Panc1 (cell line): ENCODE measurements at regions not wholly inside any gene's neighbourhood (a gene's known extent, or its start where the extent isn't known, plus 50 kb on each side); places are given as distances from the start of the nearest gene placed in this dataset.

Experiments
- ATAC-seq: fragments of 200-7000 bp; cut with Tn5 transposase; 2 replicates; pipeline ENCODE4 v1.9.1; 2020; ENCODE audit warnings: mild to moderate bottlenecking, moderate library complexity
- BruUV-seq: library from RNA; stranded (reverse); fragments of 400-500 nt; replicated peaks from 2 replicates; lab custom pipeline; 2021; lab: Mats Ljungman, UMichigan
- CTCF ChIA-PET: fragments of 300-600 bp; sonication (Branson Sonifier 250); formaldehyde crosslinking; loops from one replicate; lab custom pipeline; 2022; ENCODE audit warnings: antibody characterized with exemption; lab: Charles Lee
- POLR2A ChIA-PET: fragments of 300-600 bp; sonication (Branson Sonifier 250); formaldehyde crosslinking; loops from one replicate; lab custom pipeline; 2022; ENCODE audit warnings: antibody characterized with exemption; lab: Charles Lee
- DNase-seq: peaks from one replicate; pipeline ENCODE4 v3.0.0-alpha.2; 2010; ENCODE audit warnings: low read depth, low spot score
- H3K27ac ChIP-seq: 2 replicates; pipeline ENCODE4 v1.5.1; 2011; ENCODE audit warnings: mild to moderate bottlenecking, low read length, inconsistent platforms
- H3K27me3 ChIP-seq: fragments of 200-500 bp; sonication (Bioruptor generic); 2 replicates; pipeline ENCODE4 v1.6.0; 2014; ENCODE audit warnings: low read length, inconsistent platforms; ENCODE audit not compliant: control insufficient read depth, insufficient read depth
- H3K36me3 ChIP-seq: fragments of 200-500 bp; sonication (Bioruptor generic); 2 replicates; pipeline ENCODE4 v1.5.1; 2014; ENCODE audit warnings: inconsistent platforms, mild to moderate bottlenecking, low read length, moderate library complexity; ENCODE audit not compliant: control insufficient read depth, insufficient read depth
- H3K4me1 ChIP-seq: 2 replicates; pipeline ENCODE4 v1.5.1; 2011; ENCODE audit warnings: inconsistent platforms, mild to moderate bottlenecking, low read length, moderate library complexity; ENCODE audit not compliant: control insufficient read depth, insufficient read depth
- H3K4me3 ChIP-seq, 2 experiments: 2 replicates each; pipeline ENCODE4 v1.5.1; 2011 to 2012; ENCODE audit warnings: low read depth in 2 of 2, low read length in 2 of 2, mild to moderate bottlenecking in 2 of 2, inconsistent platforms in 1 of 2, moderate library complexity in 1 of 2
- H3K9me3 ChIP-seq: fragments of 200-500 bp; sonication (Bioruptor generic); 2 replicates; pipeline ENCODE4 v1.5.1; 2014; ENCODE audit warnings: low read depth, mild to moderate bottlenecking, inconsistent platforms, low read length, moderate library complexity; ENCODE audit not compliant: control insufficient read depth, insufficient read depth
- POLR2AphosphoS5 ChIP-seq: IDR thresholded peaks from 2 replicates; pipeline ENCODE4 v1.6.1; 2012; ENCODE audit warnings: mild to moderate bottlenecking, low read depth, low read length, moderate library complexity
- SIN3A ChIP-seq: IDR thresholded peaks from 2 replicates; pipeline ENCODE4 v1.6.1; 2012; ENCODE audit warnings: low read depth, mild to moderate bottlenecking, low read length, moderate library complexity, borderline replicate concordance; ENCODE audit not compliant: insufficient read depth
- TCF7L2 ChIP-seq: IDR thresholded peaks from 2 replicates; pipeline ENCODE4 v1.6.1; 2011; ENCODE audit warnings: mild to moderate bottlenecking, low read depth, low read length, inconsistent platforms
- in situ Hi-C: cut with HindIII; loops from 2 replicates; pipeline ENCODE4 v1.10.0; 2016; ENCODE audit warnings: low sequenced_read_pairs, low pct_unique_long_range_greater_than_20kb
- intact Hi-C: fragments of 100-400 bp; cut with micrococcal nuclease; formaldehyde crosslinking; loops from one replicate; pipeline ENCODE4 v1.10.0; 2022; ENCODE audit not compliant: unreplicated experiment
- TF ChIP-seq, protein P1 (sequence below): fragments of 450-650 bp; IDR thresholded peaks from 2 replicates; pipeline ENCODE4 v1.5.1; 2017; ENCODE audit warnings: mild to moderate bottlenecking
- TF ChIP-seq, protein P2 (sequence below), 2 experiments: IDR thresholded peaks; 2 replicates each; pipeline ENCODE4 v1.6.1; 2011 to 2012; ENCODE audit warnings: low read depth in 2 of 2, control low read depth in 1 of 2, low read length in 1 of 2, mild to moderate bottlenecking in 1 of 2, moderate library complexity in 1 of 2; ENCODE audit not compliant: insufficient read depth in 1 of 2

DNA sequence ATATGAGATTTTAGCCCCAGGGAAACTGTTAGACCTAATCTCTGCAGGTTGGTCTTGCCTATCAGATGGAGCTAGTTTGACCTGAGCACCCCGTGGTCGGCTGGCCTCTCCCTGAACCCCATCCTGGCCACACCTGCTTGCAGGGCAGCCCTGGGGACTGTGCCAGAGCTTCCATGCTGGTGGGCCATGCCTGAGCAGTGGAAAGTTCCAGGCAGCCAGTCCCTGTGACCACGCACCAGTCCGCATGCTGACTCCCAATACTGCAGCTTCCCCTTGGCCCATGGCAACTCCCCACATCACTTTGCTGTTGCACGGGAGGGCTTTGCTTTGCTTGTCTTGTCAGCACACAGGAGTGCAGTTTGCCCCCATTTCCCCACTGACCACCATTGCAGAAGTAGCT is 427.8 kb upstream of the SEMA3D start:
- ChIA-PET POLR2A (no interaction called here), CTCF (no interaction called here)
- Histone ChIP-seq H3K36me3 (no peaks in the 10 kb centered on the region), H3K27me3 (no peaks in the 10 kb centered on the region), H3K27ac (no peak overlapping the region), H3K4me1 (no peaks in the 10 kb centered on the region), H3K4me3 (no peak overlapping the region), H3K9me3 (no peaks in the 10 kb centered on the region)
- in situ Hi-C loops (no loop called here), intact Hi-C loops (no loop called here)
- no peak for ATAC-seq
- DNase-seq = no peak
- TF ChIP-seq SIN3A = no peak
- TF ChIP-seq, protein P1, sequence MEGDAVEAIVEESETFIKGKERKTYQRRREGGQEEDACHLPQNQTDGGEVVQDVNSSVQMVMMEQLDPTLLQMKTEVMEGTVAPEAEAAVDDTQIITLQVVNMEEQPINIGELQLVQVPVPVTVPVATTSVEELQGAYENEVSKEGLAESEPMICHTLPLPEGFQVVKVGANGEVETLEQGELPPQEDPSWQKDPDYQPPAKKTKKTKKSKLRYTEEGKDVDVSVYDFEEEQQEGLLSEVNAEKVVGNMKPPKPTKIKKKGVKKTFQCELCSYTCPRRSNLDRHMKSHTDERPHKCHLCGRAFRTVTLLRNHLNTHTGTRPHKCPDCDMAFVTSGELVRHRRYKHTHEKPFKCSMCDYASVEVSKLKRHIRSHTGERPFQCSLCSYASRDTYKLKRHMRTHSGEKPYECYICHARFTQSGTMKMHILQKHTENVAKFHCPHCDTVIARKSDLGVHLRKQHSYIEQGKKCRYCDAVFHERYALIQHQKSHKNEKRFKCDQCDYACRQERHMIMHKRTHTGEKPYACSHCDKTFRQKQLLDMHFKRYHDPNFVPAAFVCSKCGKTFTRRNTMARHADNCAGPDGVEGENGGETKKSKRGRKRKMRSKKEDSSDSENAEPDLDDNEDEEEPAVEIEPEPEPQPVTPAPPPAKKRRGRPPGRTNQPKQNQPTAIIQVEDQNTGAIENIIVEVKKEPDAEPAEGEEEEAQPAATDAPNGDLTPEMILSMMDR = no peak
- TF ChIP-seq, protein P2, sequence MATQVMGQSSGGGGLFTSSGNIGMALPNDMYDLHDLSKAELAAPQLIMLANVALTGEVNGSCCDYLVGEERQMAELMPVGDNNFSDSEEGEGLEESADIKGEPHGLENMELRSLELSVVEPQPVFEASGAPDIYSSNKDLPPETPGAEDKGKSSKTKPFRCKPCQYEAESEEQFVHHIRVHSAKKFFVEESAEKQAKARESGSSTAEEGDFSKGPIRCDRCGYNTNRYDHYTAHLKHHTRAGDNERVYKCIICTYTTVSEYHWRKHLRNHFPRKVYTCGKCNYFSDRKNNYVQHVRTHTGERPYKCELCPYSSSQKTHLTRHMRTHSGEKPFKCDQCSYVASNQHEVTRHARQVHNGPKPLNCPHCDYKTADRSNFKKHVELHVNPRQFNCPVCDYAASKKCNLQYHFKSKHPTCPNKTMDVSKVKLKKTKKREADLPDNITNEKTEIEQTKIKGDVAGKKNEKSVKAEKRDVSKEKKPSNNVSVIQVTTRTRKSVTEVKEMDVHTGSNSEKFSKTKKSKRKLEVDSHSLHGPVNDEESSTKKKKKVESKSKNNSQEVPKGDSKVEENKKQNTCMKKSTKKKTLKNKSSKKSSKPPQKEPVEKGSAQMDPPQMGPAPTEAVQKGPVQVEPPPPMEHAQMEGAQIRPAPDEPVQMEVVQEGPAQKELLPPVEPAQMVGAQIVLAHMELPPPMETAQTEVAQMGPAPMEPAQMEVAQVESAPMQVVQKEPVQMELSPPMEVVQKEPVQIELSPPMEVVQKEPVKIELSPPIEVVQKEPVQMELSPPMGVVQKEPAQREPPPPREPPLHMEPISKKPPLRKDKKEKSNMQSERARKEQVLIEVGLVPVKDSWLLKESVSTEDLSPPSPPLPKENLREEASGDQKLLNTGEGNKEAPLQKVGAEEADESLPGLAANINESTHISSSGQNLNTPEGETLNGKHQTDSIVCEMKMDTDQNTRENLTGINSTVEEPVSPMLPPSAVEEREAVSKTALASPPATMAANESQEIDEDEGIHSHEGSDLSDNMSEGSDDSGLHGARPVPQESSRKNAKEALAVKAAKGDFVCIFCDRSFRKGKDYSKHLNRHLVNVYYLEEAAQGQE (IDR thresholded peaks at IDR 0.05; ENCODE audit: insufficient read depth in 1 of 2, low read depth in 2 of 2, low read length in 1 of 2) = no peak
- no peak for TF ChIP-seq POLR2AphosphoS5
- no peak for TF ChIP-seq TCF7L2
- no TSS peak for BruUV-seq

DNA sequence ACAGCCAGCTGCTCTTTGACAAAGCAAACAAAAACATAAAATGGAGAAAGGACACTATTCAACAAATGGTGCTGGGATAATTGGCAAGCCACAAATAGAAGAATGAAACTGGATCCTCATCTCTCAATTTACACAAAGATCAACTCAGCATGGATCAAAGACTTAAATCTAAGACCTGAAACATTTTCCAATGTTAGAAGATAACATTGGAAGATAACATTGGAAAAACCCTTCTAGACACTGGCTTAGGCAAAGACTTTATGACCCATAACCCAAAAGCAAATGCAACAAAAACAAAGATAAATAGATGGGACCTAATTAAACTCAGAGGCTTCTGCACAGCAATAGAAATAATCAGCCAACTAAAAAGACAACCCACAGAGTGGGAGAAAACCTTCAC is 425.7 kb upstream of the SEMA3D start:
- Histone ChIP-seq H3K9me3 (no peaks in the 10 kb centered on the region), H3K4me3 (no peak overlapping the region), H3K27ac (no peak overlapping the region), H3K4me1 (no peaks in the 10 kb centered on the region), H3K36me3 (no peaks in the 10 kb centered on the region), H3K27me3 (no peaks in the 10 kb centered on the region)
- ATAC-seq (no peak), DNase-seq (no peak)
- ChIA-PET CTCF (no interaction called here), POLR2A (no interaction called here)
- TF ChIP-seq SIN3A = no peak
- no peak for TF ChIP-seq TCF7L2
- TF ChIP-seq, protein P1 = no peak
- no peak for TF ChIP-seq POLR2AphosphoS5
- TF ChIP-seq, protein P2 (IDR thresholded peaks at IDR 0.05; ENCODE audit: insufficient read depth in 1 of 2, low read depth in 2 of 2, low read length in 1 of 2) = no peak
- in situ Hi-C loops = no loop called here
- BruUV-seq = no TSS peak
- intact Hi-C loops = no loop called here
